Endodermal cell (in vitro differentiated cells): ENCODE measurements at regions not wholly inside any gene's neighbourhood (a gene's known extent, or its start where the extent isn't known, plus 50 kb on each side); places are given as distances from the start of the nearest gene placed in this dataset.

Source experiments
- DNase-seq: peaks from one replicate; pipeline ENCODE4 v3.0.0-alpha.2; 2017
- H3K27ac ChIP-seq: 2 replicates; pipeline ENCODE4 v1.5.1; 2013; ENCODE audit warnings: mild to moderate bottlenecking, low read depth, low read length, moderate library complexity
- H3K27me3 ChIP-seq: 2 replicates; pipeline ENCODE4 v1.6.1; 2013; ENCODE audit warnings: mild to moderate bottlenecking, low read length, moderate library complexity; ENCODE audit not compliant: insufficient read depth, control insufficient read depth, poor library complexity, severe bottlenecking
- H3K36me3 ChIP-seq: 2 replicates; pipeline ENCODE4 v1.7.0; 2013; ENCODE audit warnings: mild to moderate bottlenecking, low read length, moderate library complexity; ENCODE audit not compliant: control insufficient read depth, insufficient read depth
- H3K4me1 ChIP-seq: one replicate; pipeline ENCODE4 v1.7.0; 2013; ENCODE audit warnings: low read length; ENCODE audit not compliant: control insufficient read depth, insufficient read depth
- H3K4me3 ChIP-seq: 2 replicates; pipeline ENCODE4 v1.5.1; 2013; ENCODE audit warnings: mild to moderate bottlenecking, low read length, moderate library complexity
- H3K9ac ChIP-seq: 2 replicates; pipeline ENCODE4 v1.6.1; 2013; ENCODE audit warnings: mild to moderate bottlenecking, low read length, moderate library complexity; ENCODE audit not compliant: poor library complexity, severe bottlenecking; ENCODE audit errors: extremely low read depth
- H3K9me3 ChIP-seq: 2 replicates; pipeline ENCODE4 v1.6.1; 2013; ENCODE audit warnings: mild to moderate bottlenecking, low read length, moderate library complexity; ENCODE audit not compliant: control insufficient read depth
- H3K27ac Mint-ChIP-seq: 2 replicates; pipeline ENCODE4 v1.8.0; 2020; ENCODE audit warnings: mixed read lengths
- H3K27me3 Mint-ChIP-seq: 2 replicates; pipeline ENCODE4 v1.8.0; 2021; ENCODE audit warnings: mild to moderate bottlenecking, mixed read lengths; ENCODE audit not compliant: insufficient read depth
- H3K36me3 Mint-ChIP-seq: 2 replicates; pipeline ENCODE4 v1.8.0; 2020; ENCODE audit warnings: low read depth, mixed read lengths
- H3K4me1 Mint-ChIP-seq: 2 replicates; pipeline ENCODE4 v1.8.0; 2020; ENCODE audit warnings: mixed read lengths
- H3K4me3 Mint-ChIP-seq: 2 replicates; pipeline ENCODE4 v1.8.0; 2020; ENCODE audit warnings: mild to moderate bottlenecking, moderate library complexity, mixed read lengths
- H3K9me3 Mint-ChIP-seq: 2 replicates; pipeline ENCODE4 v1.8.0; 2020; ENCODE audit warnings: mild to moderate bottlenecking, mixed read lengths
- WGBS, 2 experiments: methylation state at CpG; one replicate each; pipeline versions ENCODE4 v1.1.5 to v1.1.7; 2013; ENCODE audit warnings: missing lambda C conversion rate in 2 of 2, mixed read lengths in 1 of 2; ENCODE audit not compliant: insufficient coverage in 1 of 2, insufficient read length in 1 of 2; 5-methylcytosine and 5-hydroxymethylcytosine counted together
- TF ChIP-seq, protein P1 (sequence below): fragments of 200-600 bp; sonication (generic); conservative IDR thresholded peaks from 2 replicates; pipeline ENCODE4 v1.5.0; 2021; ENCODE audit warnings: antibody characterized with exemption, mild to moderate bottlenecking

DNA sequence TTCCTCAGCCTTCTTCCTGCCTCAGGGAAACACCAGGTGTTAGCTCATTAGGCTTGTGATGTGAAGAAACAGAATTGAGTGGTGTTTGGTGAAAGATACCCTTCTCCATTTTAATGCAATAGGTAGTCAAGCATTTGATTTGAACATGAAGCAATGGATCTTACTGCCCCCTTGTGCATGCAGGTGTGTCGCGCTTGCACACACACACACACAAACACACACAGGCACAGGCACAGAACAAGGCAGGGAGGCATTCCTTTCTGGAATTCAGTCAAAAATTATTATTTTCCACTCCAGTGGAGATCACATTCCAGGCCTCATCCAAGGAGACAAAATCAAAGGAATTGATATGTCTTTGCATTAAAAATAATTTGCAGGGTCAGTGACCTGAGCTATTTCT lies 667.0 kb upstream of the MARCKS start:
- Histone ChIP-seq H3K27ac (no peak overlapping the region), H3K36me3 (no peaks in the 10 kb centered on the region), H3K9ac (no peak overlapping the region), H3K4me3 (no peak overlapping the region), H3K9me3 (no peaks in the 10 kb centered on the region), H3K4me1 (no peaks in the 10 kb centered on the region), H3K27me3 (no peaks in the 10 kb centered on the region)
- Mint-ChIP-seq H3K27ac (no peak overlapping the region), H3K27me3 (peaks cover 23% of the 10 kb centered on the region), H3K36me3 (no peaks in the 10 kb centered on the region), H3K9me3 (no peaks in the 10 kb centered on the region), H3K4me3 (no peak overlapping the region), H3K4me1 (peaks cover 8% of the 10 kb centered on the region)
- TF ChIP-seq, protein P1, sequence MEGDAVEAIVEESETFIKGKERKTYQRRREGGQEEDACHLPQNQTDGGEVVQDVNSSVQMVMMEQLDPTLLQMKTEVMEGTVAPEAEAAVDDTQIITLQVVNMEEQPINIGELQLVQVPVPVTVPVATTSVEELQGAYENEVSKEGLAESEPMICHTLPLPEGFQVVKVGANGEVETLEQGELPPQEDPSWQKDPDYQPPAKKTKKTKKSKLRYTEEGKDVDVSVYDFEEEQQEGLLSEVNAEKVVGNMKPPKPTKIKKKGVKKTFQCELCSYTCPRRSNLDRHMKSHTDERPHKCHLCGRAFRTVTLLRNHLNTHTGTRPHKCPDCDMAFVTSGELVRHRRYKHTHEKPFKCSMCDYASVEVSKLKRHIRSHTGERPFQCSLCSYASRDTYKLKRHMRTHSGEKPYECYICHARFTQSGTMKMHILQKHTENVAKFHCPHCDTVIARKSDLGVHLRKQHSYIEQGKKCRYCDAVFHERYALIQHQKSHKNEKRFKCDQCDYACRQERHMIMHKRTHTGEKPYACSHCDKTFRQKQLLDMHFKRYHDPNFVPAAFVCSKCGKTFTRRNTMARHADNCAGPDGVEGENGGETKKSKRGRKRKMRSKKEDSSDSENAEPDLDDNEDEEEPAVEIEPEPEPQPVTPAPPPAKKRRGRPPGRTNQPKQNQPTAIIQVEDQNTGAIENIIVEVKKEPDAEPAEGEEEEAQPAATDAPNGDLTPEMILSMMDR = peak; percentile 54
- DNase-seq = peak; percentile 47
- 91% methylated on average over 2 of the region's 2 CpGs; no CpG with 5 or more reads in 1 of the 2 experiments for WGBS, 2 experiments

GRCh38 chr6:113194090-113194489 lies 663.1 kb upstream of the MARCKS start:
- no peaks in the 10 kb centered on the region for H3K36me3 Mint-ChIP-seq
- 77% methylated on average over 1 of the region's 2 CpGs; no CpG with 5 or more reads in 1 of the 2 experiments for WGBS, 2 experiments
- Histone ChIP-seq H3K4me1 (no peaks in the 10 kb centered on the region), H3K9me3 (no peaks in the 10 kb centered on the region), H3K27ac (no peak overlapping the region), H3K27me3 (no peaks in the 10 kb centered on the region), H3K9ac (no peak overlapping the region), H3K36me3 (no peaks in the 10 kb centered on the region), H3K4me3 (no peak overlapping the region)
- H3K4me1 Mint-ChIP-seq = peaks cover 3% of the 10 kb centered on the region
- no peak overlapping the region for H3K27ac Mint-ChIP-seq
- TF ChIP-seq, protein P1 = no peak
- DNase-seq = no peak
- H3K9me3 Mint-ChIP-seq = no peaks in the 10 kb centered on the region
- H3K4me3 Mint-ChIP-seq = no peak overlapping the region
- H3K27me3 Mint-ChIP-seq = peaks cover 23% of the 10 kb centered on the region

DNA sequence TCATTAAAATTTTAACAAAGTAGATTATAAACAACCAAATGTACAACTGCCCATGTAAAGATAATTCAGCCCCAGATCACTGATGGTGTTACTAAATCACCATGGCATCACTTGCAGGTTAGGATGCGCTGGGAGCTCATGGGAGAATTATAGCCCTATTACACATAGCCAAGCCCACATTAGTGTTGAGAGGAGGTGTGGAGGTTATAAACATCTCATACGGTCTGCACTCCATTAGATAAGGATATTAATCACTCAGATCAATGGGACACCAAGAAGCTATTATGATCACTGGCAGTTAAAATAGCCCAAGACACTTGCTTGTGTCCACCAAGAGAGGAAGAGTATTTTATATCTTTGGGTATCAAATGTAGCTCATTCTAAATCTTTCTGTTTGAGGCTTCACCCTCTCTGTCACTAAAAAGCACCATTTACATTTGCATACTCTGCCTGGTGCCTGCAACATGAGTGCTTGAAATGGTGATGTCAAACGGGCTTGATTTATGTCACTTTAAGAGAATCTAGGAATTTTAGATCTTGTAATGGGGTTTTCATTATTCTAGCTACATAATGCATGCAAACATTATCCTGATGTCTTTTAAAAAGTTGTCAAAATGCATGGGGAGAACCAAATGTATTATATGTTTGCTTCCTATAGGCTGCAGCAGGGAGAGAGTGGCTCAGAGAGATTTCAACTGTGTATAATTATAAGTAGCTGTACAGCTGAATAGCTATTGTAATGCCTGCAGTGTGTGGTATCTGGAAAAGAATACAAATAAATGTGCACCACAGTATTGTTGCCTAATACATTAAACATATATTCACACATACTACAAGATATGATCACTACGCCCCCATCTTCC lies 654.1 kb upstream of the MARCKS start:
- Histone ChIP-seq H3K36me3 (no peaks in the 10 kb centered on the region), H3K4me1 (no peaks in the 10 kb centered on the region), H3K27me3 (no peaks in the 10 kb centered on the region), H3K4me3 (no peak overlapping the region), H3K9me3 (no peaks in the 10 kb centered on the region), H3K9ac (no peak overlapping the region), H3K27ac (no peak overlapping the region)
- Mint-ChIP-seq H3K27ac (no peak overlapping the region), H3K27me3 (no peaks in the 10 kb centered on the region), H3K36me3 (no peaks in the 10 kb centered on the region), H3K4me1 (no peaks in the 10 kb centered on the region), H3K9me3 (no peaks in the 10 kb centered on the region), H3K4me3 (no peak overlapping the region)
- no peak for DNase-seq
- TF ChIP-seq, protein P1 = no peak
- WGBS, 2 experiments = 83 to 89% methylated on average over 1 to 4 of the region's 4 CpGs
